ENCODE measurements at regions not wholly inside any gene's neighbourhood (a gene's known extent, or its start where the extent isn't known, plus 50 kb on each side); places are given as distances from the start of the nearest gene placed in this dataset.

GRCh38 chr20:48383252-48383651 lies 444.5 kb downstream of the PREX1 start:
- TF ChIP-seq, protein P1, sequence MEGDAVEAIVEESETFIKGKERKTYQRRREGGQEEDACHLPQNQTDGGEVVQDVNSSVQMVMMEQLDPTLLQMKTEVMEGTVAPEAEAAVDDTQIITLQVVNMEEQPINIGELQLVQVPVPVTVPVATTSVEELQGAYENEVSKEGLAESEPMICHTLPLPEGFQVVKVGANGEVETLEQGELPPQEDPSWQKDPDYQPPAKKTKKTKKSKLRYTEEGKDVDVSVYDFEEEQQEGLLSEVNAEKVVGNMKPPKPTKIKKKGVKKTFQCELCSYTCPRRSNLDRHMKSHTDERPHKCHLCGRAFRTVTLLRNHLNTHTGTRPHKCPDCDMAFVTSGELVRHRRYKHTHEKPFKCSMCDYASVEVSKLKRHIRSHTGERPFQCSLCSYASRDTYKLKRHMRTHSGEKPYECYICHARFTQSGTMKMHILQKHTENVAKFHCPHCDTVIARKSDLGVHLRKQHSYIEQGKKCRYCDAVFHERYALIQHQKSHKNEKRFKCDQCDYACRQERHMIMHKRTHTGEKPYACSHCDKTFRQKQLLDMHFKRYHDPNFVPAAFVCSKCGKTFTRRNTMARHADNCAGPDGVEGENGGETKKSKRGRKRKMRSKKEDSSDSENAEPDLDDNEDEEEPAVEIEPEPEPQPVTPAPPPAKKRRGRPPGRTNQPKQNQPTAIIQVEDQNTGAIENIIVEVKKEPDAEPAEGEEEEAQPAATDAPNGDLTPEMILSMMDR (IDR thresholded peaks at IDR 0.05; ENCODE audit: insufficient read depth, low read length), result no peak
- TF ChIP-seq, protein P2, sequence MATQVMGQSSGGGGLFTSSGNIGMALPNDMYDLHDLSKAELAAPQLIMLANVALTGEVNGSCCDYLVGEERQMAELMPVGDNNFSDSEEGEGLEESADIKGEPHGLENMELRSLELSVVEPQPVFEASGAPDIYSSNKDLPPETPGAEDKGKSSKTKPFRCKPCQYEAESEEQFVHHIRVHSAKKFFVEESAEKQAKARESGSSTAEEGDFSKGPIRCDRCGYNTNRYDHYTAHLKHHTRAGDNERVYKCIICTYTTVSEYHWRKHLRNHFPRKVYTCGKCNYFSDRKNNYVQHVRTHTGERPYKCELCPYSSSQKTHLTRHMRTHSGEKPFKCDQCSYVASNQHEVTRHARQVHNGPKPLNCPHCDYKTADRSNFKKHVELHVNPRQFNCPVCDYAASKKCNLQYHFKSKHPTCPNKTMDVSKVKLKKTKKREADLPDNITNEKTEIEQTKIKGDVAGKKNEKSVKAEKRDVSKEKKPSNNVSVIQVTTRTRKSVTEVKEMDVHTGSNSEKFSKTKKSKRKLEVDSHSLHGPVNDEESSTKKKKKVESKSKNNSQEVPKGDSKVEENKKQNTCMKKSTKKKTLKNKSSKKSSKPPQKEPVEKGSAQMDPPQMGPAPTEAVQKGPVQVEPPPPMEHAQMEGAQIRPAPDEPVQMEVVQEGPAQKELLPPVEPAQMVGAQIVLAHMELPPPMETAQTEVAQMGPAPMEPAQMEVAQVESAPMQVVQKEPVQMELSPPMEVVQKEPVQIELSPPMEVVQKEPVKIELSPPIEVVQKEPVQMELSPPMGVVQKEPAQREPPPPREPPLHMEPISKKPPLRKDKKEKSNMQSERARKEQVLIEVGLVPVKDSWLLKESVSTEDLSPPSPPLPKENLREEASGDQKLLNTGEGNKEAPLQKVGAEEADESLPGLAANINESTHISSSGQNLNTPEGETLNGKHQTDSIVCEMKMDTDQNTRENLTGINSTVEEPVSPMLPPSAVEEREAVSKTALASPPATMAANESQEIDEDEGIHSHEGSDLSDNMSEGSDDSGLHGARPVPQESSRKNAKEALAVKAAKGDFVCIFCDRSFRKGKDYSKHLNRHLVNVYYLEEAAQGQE (IDR thresholded peaks at IDR 0.05; ENCODE audit: insufficient replicate concordance, low read depth), result no peak
- TF ChIP-seq POLR2AphosphoS5 (IDR thresholded peaks at IDR 0.05; ENCODE audit: low read depth), result no peak
- no peak for TF ChIP-seq GABPA (IDR thresholded peaks at IDR 0.05; ENCODE audit: low read depth)
